Renal cortical epithelial cell (primary cell): ENCODE measurements at regions not wholly inside any gene's neighbourhood (a gene's known extent, or its start where the extent isn't known, plus 50 kb on each side); places are given as distances from the start of the nearest gene placed in this dataset.

Experiments used
- DNase-seq: peaks from one replicate; pipeline ENCODE4 v3.0.0-alpha.2; 2011; ENCODE audit warnings: low read depth

- no peak for DNase-seq
These were observed 146.9 kb downstream of the TFEC start for GRCh38 chr7:115883629-115884028.

- DNase-seq = no peak
These were observed 149.1 kb downstream of the TFEC start for GRCh38 chr7:115881476-115881875.

- DNase-seq = no peak
These were observed 151.4 kb downstream of the TFEC start for GRCh38 chr7:115879171-115879570.

- no peak for DNase-seq
These were observed 160.8 kb downstream of the TFEC start for GRCh38 chr7:115869801-115870200.

GRCh38 chr7:115869190-115869589 lies 161.4 kb downstream of the TFEC start:
- no peak for DNase-seq

GRCh38 chr7:115868369-115868768 lies 162.2 kb downstream of the TFEC start:
- no peak for DNase-seq

- DNase-seq = no peak
These were observed 166.5 kb downstream of the TFEC start for GRCh38 chr7:115864082-115864481.

- DNase-seq = peak; percentile 64
These were observed 179.3 kb downstream of the TFEC start for GRCh38 chr7:115851291-115851690.

GRCh38 chr7:115850774-115851173 lies 179.8 kb downstream of the TFEC start:
- no peak for DNase-seq

- no peak for DNase-seq
These were observed 185.7 kb downstream of the TFEC start for GRCh38 chr7:115844857-115845256.

- peak; percentile 59 for DNase-seq
These were observed 189.9 kb downstream of the TFEC start for GRCh38 chr7:115840702-115841101.

- peak; percentile 73 for DNase-seq
These were observed 191.7 kb downstream of the TFEC start for GRCh38 chr7:115838829-115839228.

GRCh38 chr7:115831371-115831770 lies 199.2 kb downstream of the TFEC start:
- no peak for DNase-seq

GRCh38 chr7:115827305-115828045 lies 203.1 kb downstream of the TFEC start:
- no peak for DNase-seq

GRCh38 chr7:115825456-115826115 lies 205.0 kb downstream of the TFEC start:
- no peak for DNase-seq

GRCh38 chr7:115822801-115823200 lies 207.8 kb downstream of the TFEC start:
- DNase-seq = no peak

- DNase-seq = no peak
These were observed 208.2 kb downstream of the TFEC start for GRCh38 chr7:115822380-115822779.

- DNase-seq = no peak
These were observed 214.1 kb downstream of the TFEC start for GRCh38 chr7:115816318-115816974.

GRCh38 chr7:115812794-115813193 lies 217.8 kb downstream of the TFEC start:
- no peak for DNase-seq

GRCh38 chr7:115805458-115805857 lies 225.1 kb downstream of the TFEC start:
- DNase-seq = no peak

- DNase-seq = no peak
These were observed 228.1 kb downstream of the TFEC start for GRCh38 chr7:115802415-115802814.

GRCh38 chr7:115799430-115799829 lies 231.1 kb downstream of the TFEC start:
- no peak for DNase-seq
